Esophagus mucosa (tissue), 1 donor: ENCODE measurements at regions not wholly inside any gene's neighbourhood (a gene's known extent, or its start where the extent isn't known, plus 50 kb on each side); places are given as distances from the start of the nearest gene placed in this dataset.
"Not testable (repeated sequence)": the region's sequence is repeated elsewhere in the genome, so short reads cannot be mapped to it uniquely, and the experiment has no call there.

Experiments
- ATAC-seq: fragments of 200-7000 bp; cut with Tn5 transposase; one replicate; pipeline ENCODE4 v1.9.1; 2020
- donor health status: DM: yes; HTN: yes; CAD: no.

GRCh38 chr10:114872519-114873087 lies 51.0 kb downstream of the FHIP2A start:
- ATAC-seq: no peak

- ATAC-seq: no peak
These were observed 53.3 kb downstream of the FHIP2A start for GRCh38 chr10:114874827-114875411.

GRCh38 chr10:114875590-114876081 lies 54.1 kb downstream of the FHIP2A start:
- ATAC-seq: not testable (repeated sequence)

GRCh38 chr10:114876169-114876568 lies 54.6 kb downstream of the FHIP2A start:
- ATAC-seq: peak; percentile 39

- peak; percentile 92 for ATAC-seq
These were observed 55.2 kb downstream of the FHIP2A start for GRCh38 chr10:114876602-114877300.

GRCh38 chr10:114877301-114877644 lies 55.7 kb downstream of the FHIP2A start:
- ATAC-seq: no peak

GRCh38 chr10:114879093-114879492 lies 57.5 kb downstream of the FHIP2A start:
- ATAC-seq: no peak

- no peak for ATAC-seq
These were observed 58.1 kb downstream of the FHIP2A start for GRCh38 chr10:114879541-114880158.

GRCh38 chr10:114881417-114881816 lies 56.6 kb upstream of the TRUB1 start:
- ATAC-seq: no peak

- ATAC-seq: peak; percentile 73
These were observed 56.1 kb upstream of the TRUB1 start for GRCh38 chr10:114881901-114882300.

- no peak for ATAC-seq
These were observed 52.6 kb upstream of the TRUB1 start for GRCh38 chr10:114885443-114885842.
